B cell (primary cell): ENCODE measurements at regions not wholly inside any gene's neighbourhood (a gene's known extent, or its start where the extent isn't known, plus 50 kb on each side); places are given as distances from the start of the nearest gene placed in this dataset.

Experiments used
- EZH2 ChIP-seq: IDR thresholded peaks from 2 replicates; pipeline ENCODE4 v1.6.1; 2012; ENCODE audit warnings: borderline replicate concordance, low read depth, mild to moderate bottlenecking, moderate library complexity, low read length; ENCODE audit not compliant: insufficient read depth, poor library complexity, severe bottlenecking
- TF ChIP-seq, protein P1 (sequence below): fragments of 200-600 bp; IDR thresholded peaks from one replicate; pipeline ENCODE4 v1.8.0; 2022; ENCODE audit warnings: antibody characterized with exemption, mild to moderate bottlenecking

DNA sequence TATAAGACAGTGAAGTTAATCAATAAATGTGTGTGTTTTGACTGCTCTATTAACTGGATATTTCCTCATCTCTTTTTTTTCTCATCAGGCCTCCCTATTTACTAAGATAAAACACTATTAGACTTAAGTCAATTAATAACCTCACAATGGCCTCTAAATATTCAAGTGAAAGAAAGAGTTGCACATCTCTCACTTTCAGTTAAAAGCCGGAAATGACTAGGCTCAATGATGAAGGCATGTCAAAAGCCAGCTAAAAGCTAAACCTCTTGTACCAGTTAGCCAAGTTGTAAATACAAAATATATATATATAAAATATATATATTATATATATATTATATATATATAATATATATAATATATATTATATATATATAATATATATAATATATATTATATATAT lies 127.0 kb upstream of the MEOX2 start:
- TF ChIP-seq, protein P1, sequence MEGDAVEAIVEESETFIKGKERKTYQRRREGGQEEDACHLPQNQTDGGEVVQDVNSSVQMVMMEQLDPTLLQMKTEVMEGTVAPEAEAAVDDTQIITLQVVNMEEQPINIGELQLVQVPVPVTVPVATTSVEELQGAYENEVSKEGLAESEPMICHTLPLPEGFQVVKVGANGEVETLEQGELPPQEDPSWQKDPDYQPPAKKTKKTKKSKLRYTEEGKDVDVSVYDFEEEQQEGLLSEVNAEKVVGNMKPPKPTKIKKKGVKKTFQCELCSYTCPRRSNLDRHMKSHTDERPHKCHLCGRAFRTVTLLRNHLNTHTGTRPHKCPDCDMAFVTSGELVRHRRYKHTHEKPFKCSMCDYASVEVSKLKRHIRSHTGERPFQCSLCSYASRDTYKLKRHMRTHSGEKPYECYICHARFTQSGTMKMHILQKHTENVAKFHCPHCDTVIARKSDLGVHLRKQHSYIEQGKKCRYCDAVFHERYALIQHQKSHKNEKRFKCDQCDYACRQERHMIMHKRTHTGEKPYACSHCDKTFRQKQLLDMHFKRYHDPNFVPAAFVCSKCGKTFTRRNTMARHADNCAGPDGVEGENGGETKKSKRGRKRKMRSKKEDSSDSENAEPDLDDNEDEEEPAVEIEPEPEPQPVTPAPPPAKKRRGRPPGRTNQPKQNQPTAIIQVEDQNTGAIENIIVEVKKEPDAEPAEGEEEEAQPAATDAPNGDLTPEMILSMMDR: no peak
- TF ChIP-seq EZH2: no peak
